H1 (cell line): ENCODE measurements at regions not wholly inside any gene's neighbourhood (a gene's known extent, or its start where the extent isn't known, plus 50 kb on each side); places are given as distances from the start of the nearest gene placed in this dataset.
"Not testable (repeated sequence)": the region's sequence is repeated elsewhere in the genome, so short reads cannot be mapped to it uniquely, and the experiment has no call there.

ENCODE experiments used
- CTCF ChIA-PET: fragments of 300-600 bp; sonication (Branson Sonifier 250); formaldehyde crosslinking; loops from one replicate; lab custom pipeline; 2021; ENCODE audit not compliant: partially characterized antibody; lab: Charles Lee
- POLR2A ChIA-PET: fragments of 300-600 bp; sonication (Branson Sonifier 250); formaldehyde crosslinking; loops from one replicate; lab custom pipeline; 2021; ENCODE audit warnings: inconsistent platforms; ENCODE audit not compliant: partially characterized antibody; lab: Charles Lee
- DNase-seq, 2 experiments: peaks; one replicate each; pipeline versions ENCODE4 v3.0.0 to v3.0.0-alpha.2; 2010 to 2022; ENCODE audit warnings: low spot score in 2 of 2, low read depth in 1 of 2, mixed read lengths in 1 of 2
- FAIRE-seq: peaks from 2 replicates; lab custom pipeline; 2011; peaks lifted over from hg19 to GRCh38; lab: Jason Lieb, UNC
- H2AFZ ChIP-seq: 2 replicates; pipeline ENCODE4 v1.8.1; 2012; ENCODE audit warnings: low read length, inconsistent platforms
- H2AK5ac ChIP-seq: 2 replicates; pipeline ENCODE4 v1.6.1; 2013; ENCODE audit warnings: low read depth, low read length
- H2BK120ac ChIP-seq: replicated peaks from 2 replicates; pipeline ENCODE3; 2013; ENCODE audit warnings: low read depth, low read length, inconsistent platforms
- H2BK12ac ChIP-seq: 2 replicates; pipeline ENCODE4 v1.6.1; 2013; ENCODE audit warnings: low read depth, low read length
- H2BK15ac ChIP-seq: 2 replicates; pipeline ENCODE4 v1.6.1; 2013; ENCODE audit warnings: low read length
- H2BK20ac ChIP-seq: 2 replicates; pipeline ENCODE4 v1.6.1; 2013; ENCODE audit warnings: low read length
- H2BK5ac ChIP-seq: 2 replicates; pipeline ENCODE4 v1.6.1; 2013; ENCODE audit warnings: low read depth, low read length
- H3K14ac ChIP-seq: 2 replicates; pipeline ENCODE4 v1.6.1; 2013; ENCODE audit warnings: inconsistent platforms; ENCODE audit not compliant: insufficient read length
- H3K18ac ChIP-seq: 2 replicates; pipeline ENCODE4 v1.6.1; 2013; ENCODE audit warnings: low read length; ENCODE audit errors: extremely low read depth
- H3K23ac ChIP-seq: 2 replicates; pipeline ENCODE4 v1.6.1; 2013; ENCODE audit warnings: inconsistent platforms; ENCODE audit not compliant: insufficient read length
- H3K23me2 ChIP-seq: 2 replicates; pipeline ENCODE4 v1.6.1; 2013; ENCODE audit warnings: low read depth, low read length
- H3K27ac ChIP-seq: 2 replicates; pipeline ENCODE4 v1.6.1; 2011; ENCODE audit warnings: low read depth, low read length, inconsistent platforms
- H3K27me3 ChIP-seq, 4 experiments: replicated peaks in 1 of 4; 1 replicate in 1 of 4; 2 replicates in 3 of 4; pipeline versions ENCODE4 v1.6.1 to v1.8.1; 2011 to 2013; ENCODE audit warnings: low read length in 3 of 4, mild to moderate bottlenecking in 3 of 4, inconsistent platforms in 2 of 4, mixed read lengths in 2 of 4, moderate library complexity in 1 of 4; ENCODE audit not compliant: control insufficient read depth in 3 of 4, insufficient read depth in 3 of 4; ENCODE audit errors: extremely low read depth in 1 of 4
- H3K36me3 ChIP-seq, 4 experiments: 2 replicates each; pipeline versions ENCODE4 v1.6.1 to v1.8.1; 2011 to 2013; ENCODE audit warnings: mild to moderate bottlenecking in 4 of 4, low read length in 3 of 4, moderate library complexity in 2 of 4, control low read depth in 1 of 4, inconsistent platforms in 1 of 4; ENCODE audit not compliant: insufficient read depth in 4 of 4, control insufficient read depth in 2 of 4
- H3K4ac ChIP-seq: replicated peaks from 2 replicates; pipeline ENCODE3; 2013; ENCODE audit warnings: low read length, low read depth, mixed read lengths, inconsistent platforms; ENCODE audit not compliant: insufficient read length
- H3K4me1 ChIP-seq, 4 experiments: replicated peaks in 1 of 4; 1 replicate in 1 of 4; 2 replicates in 3 of 4; pipeline versions ENCODE4 v1.6.1 to v1.8.1; 2011 to 2013; ENCODE audit warnings: low read length in 3 of 4, inconsistent platforms in 2 of 4, mixed read lengths in 1 of 4; ENCODE audit not compliant: insufficient read depth in 4 of 4, control insufficient read depth in 3 of 4
- H3K4me2 ChIP-seq, 2 experiments: 2 replicates each; pipeline versions ENCODE4 v1.6.1 to v1.8.1; 2011 to 2013; ENCODE audit warnings: low read depth in 2 of 2, low read length in 2 of 2, control low read depth in 1 of 2, inconsistent platforms in 1 of 2, mild to moderate bottlenecking in 1 of 2; ENCODE audit not compliant: insufficient read depth in 1 of 2
- H3K4me3 ChIP-seq, 4 experiments: fragments of 200-600, 300-600 bp in 1 of 4; sonication (generic), shearing (Covaris generic), sonication (Bioruptor Twin) in 1 of 4; 2 replicates each; pipeline versions ENCODE4 v1.5.1 to v1.8.1; 2011 to 2016; ENCODE audit warnings: low read length in 4 of 4, low read depth in 3 of 4, control low read depth in 2 of 4, inconsistent platforms in 2 of 4, mild to moderate bottlenecking in 2 of 4, mixed read lengths in 1 of 4, moderate library complexity in 1 of 4; ENCODE audit not compliant: insufficient read depth in 2 of 4; ENCODE audit errors: extremely low read depth in 1 of 4
- H3K56ac ChIP-seq: replicated peaks from 2 replicates; pipeline ENCODE3; 2013; ENCODE audit warnings: low read depth, mild to moderate bottlenecking, mixed read lengths, low read length, inconsistent platforms; ENCODE audit not compliant: insufficient read length
- H3K79me1 ChIP-seq: 2 replicates; pipeline ENCODE4 v1.6.1; 2013; ENCODE audit warnings: low read depth, low read length, control low read depth
- H3K79me2 ChIP-seq, 2 experiments: 2 replicates each; pipeline versions ENCODE4 v1.6.1 to v1.8.1; 2012 to 2013; ENCODE audit warnings: low read length in 2 of 2, mild to moderate bottlenecking in 2 of 2, inconsistent platforms in 1 of 2; ENCODE audit not compliant: insufficient read depth in 2 of 2, control insufficient read depth in 1 of 2
- H3K9ac ChIP-seq, 4 experiments: replicated peaks in 1 of 4; 1 replicate in 1 of 4; 2 replicates in 3 of 4; pipeline versions ENCODE4 v1.6.1 to v1.8.1; 2011 to 2013; ENCODE audit warnings: low read depth in 3 of 4, low read length in 3 of 4, control low read depth in 2 of 4, mild to moderate bottlenecking in 2 of 4, moderate library complexity in 2 of 4, inconsistent platforms in 1 of 4; ENCODE audit errors: extremely low read depth in 1 of 4
- H3K9me3 ChIP-seq, 2 experiments: 2 replicates each; pipeline versions ENCODE4 v1.6.1 to v1.8.1; 2012 to 2013; ENCODE audit warnings: mild to moderate bottlenecking in 2 of 2, moderate library complexity in 2 of 2, control low read depth in 1 of 2, inconsistent platforms in 1 of 2, low read depth in 1 of 2, low read length in 1 of 2, mixed read lengths in 1 of 2; ENCODE audit not compliant: insufficient read depth in 2 of 2
- H4K20me1 ChIP-seq, 2 experiments: replicated peaks in 1 of 2; 2 replicates each; pipeline versions ENCODE3 to v1.8.1; 2011 to 2013; ENCODE audit warnings: inconsistent platforms in 2 of 2, low read length in 2 of 2, mild to moderate bottlenecking in 1 of 2; ENCODE audit not compliant: insufficient read depth in 2 of 2, control insufficient read depth in 1 of 2
- H4K5ac ChIP-seq: 2 replicates; pipeline ENCODE4 v1.6.1; 2013; ENCODE audit warnings: low read length, low read depth, mixed read lengths, inconsistent platforms; ENCODE audit not compliant: insufficient read length
- H4K8ac ChIP-seq: 2 replicates; pipeline ENCODE4 v1.8.0; 2013; ENCODE audit warnings: mild to moderate bottlenecking, moderate library complexity, low read length, inconsistent platforms; ENCODE audit not compliant: insufficient read depth; ENCODE audit errors: extremely low read depth
- H4K91ac ChIP-seq: replicated peaks from 2 replicates; pipeline ENCODE3; 2013; ENCODE audit warnings: low read length, mixed read lengths, inconsistent platforms; ENCODE audit not compliant: insufficient read length
- WGBS, 2 experiments: shearing (Covaris generic) in 1 of 2; methylation state at CpG; one replicate each; pipeline versions ENCODE4 v1.1.6 to v1.1.7; 2013 to 2015; ENCODE audit warnings: low lambda C conversion rate in 2 of 2, mixed read lengths in 2 of 2, inconsistent platforms in 1 of 2, low coverage in 1 of 2, missing lambda C conversion rate in 1 of 2; ENCODE audit not compliant: insufficient replicate concordance in 2 of 2, insufficient coverage in 1 of 2, insufficient read length in 1 of 2; ENCODE audit errors: extremely low coverage in 1 of 2, missing lambda C conversion rate in 1 of 2; 5-methylcytosine and 5-hydroxymethylcytosine counted together

DNA sequence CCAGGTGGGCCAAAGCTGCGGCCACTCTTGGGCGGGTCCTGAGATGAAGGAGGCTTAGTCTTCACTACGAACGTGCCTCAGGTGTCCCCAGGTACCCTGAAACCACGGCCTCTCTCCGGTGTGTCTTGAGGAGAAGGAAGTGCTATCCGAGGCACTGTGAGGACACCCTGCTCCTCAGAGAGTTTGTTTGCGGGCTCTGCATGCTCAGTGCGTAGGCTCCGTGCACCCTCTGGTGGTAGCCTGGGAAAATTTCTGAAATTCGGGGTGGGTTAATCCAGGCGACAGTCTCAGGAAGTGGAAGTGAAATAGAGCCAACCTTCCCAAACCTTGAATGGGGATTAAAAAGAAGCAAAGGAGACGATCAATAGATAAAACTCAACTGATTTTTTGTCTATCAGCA, 150.5 kb downstream of the CDY2B start:
- H2AFZ ChIP-seq, H3K9ac ChIP-seq, H2AK5ac ChIP-seq, DNase-seq, H4K20me1 ChIP-seq, H2BK20ac ChIP-seq, H2BK120ac ChIP-seq, H3K4me3 ChIP-seq, H3K27me3 ChIP-seq, H3K4ac ChIP-seq, H3K18ac ChIP-seq, H3K9me3 ChIP-seq, FAIRE-seq, H2BK5ac ChIP-seq, H3K79me1 ChIP-seq, H2BK12ac ChIP-seq, H4K8ac ChIP-seq, H4K91ac ChIP-seq, H3K4me1 ChIP-seq, H4K5ac ChIP-seq, POLR2A ChIA-PET, H3K23ac ChIP-seq, H3K27ac ChIP-seq, H2BK15ac ChIP-seq, H3K36me3 ChIP-seq, H3K14ac ChIP-seq, H3K79me2 ChIP-seq, H3K23me2 ChIP-seq, CTCF ChIA-PET, H3K4me2 ChIP-seq, H3K56ac ChIP-seq: not testable (repeated sequence)
- no CpG with 5 or more reads among the region's 13 CpGs for WGBS, 2 experiments

- H2BK15ac ChIP-seq, H3K23me2 ChIP-seq, H2AFZ ChIP-seq, H3K56ac ChIP-seq, H3K4me2 ChIP-seq, FAIRE-seq, H4K8ac ChIP-seq, H3K9ac ChIP-seq, H3K27ac ChIP-seq, H2BK120ac ChIP-seq, H4K20me1 ChIP-seq, H3K14ac ChIP-seq, POLR2A ChIA-PET, H2AK5ac ChIP-seq, H4K91ac ChIP-seq, H3K79me1 ChIP-seq, H3K27me3 ChIP-seq, H3K4ac ChIP-seq, H2BK20ac ChIP-seq, H3K4me3 ChIP-seq, H2BK5ac ChIP-seq, DNase-seq, H3K9me3 ChIP-seq, H4K5ac ChIP-seq, CTCF ChIA-PET, H3K79me2 ChIP-seq, H3K23ac ChIP-seq, H3K18ac ChIP-seq, H3K4me1 ChIP-seq, H3K36me3 ChIP-seq, H2BK12ac ChIP-seq: not testable (repeated sequence)
- WGBS, 2 experiments: no CpG with 5 or more reads among the region's 2 CpGs
Observed at GRCh38 chrY:17716329-17717043, 163.5 kb downstream of the CDY2B start.
